Mesenchymal stem cell (in vitro differentiated cells and primary cell): ENCODE measurements at regions not wholly inside any gene's neighbourhood (a gene's known extent, or its start where the extent isn't known, plus 50 kb on each side); places are given as distances from the start of the nearest gene placed in this dataset.

ENCODE experiments used
- DNase-seq: peaks from one replicate; pipeline ENCODE4 v3.0.0-alpha.2; 2013
- H2AFZ ChIP-seq: one replicate; pipeline ENCODE4 v1.6.1; 2013; ENCODE audit warnings: low read depth, mild to moderate bottlenecking, control low read depth, inconsistent platforms, low read length, moderate library complexity
- H2AK5ac ChIP-seq: 2 replicates; pipeline ENCODE4 v1.6.1; 2013; ENCODE audit warnings: low read length, moderate library complexity, mild to moderate bottlenecking, inconsistent platforms; ENCODE audit not compliant: severe bottlenecking
- H2BK120ac ChIP-seq: one replicate; pipeline ENCODE4 v1.6.1; 2013; ENCODE audit warnings: low read depth, mild to moderate bottlenecking, inconsistent platforms, low read length, moderate library complexity
- H2BK12ac ChIP-seq, 2 experiments: one replicate each; pipeline ENCODE4 v1.6.1; 2013; ENCODE audit warnings: inconsistent platforms in 2 of 2, low read length in 2 of 2, mild to moderate bottlenecking in 2 of 2, moderate library complexity in 2 of 2, control low read depth in 1 of 2
- H2BK15ac ChIP-seq: one replicate; pipeline ENCODE4 v1.6.1; 2013; ENCODE audit warnings: mild to moderate bottlenecking, low read depth, inconsistent platforms; ENCODE audit not compliant: poor library complexity, severe bottlenecking
- H2BK5ac ChIP-seq: 2 replicates; pipeline ENCODE4 v1.6.1; 2013; ENCODE audit warnings: low read depth, mild to moderate bottlenecking, low read length, control low read depth, inconsistent platforms; ENCODE audit not compliant: poor library complexity, severe bottlenecking
- H3K14ac ChIP-seq, 2 experiments: one replicate each; pipeline ENCODE4 v1.6.1; 2013; ENCODE audit warnings: inconsistent platforms in 2 of 2, low read length in 2 of 2, control low read depth in 1 of 2, mild to moderate bottlenecking in 1 of 2, moderate library complexity in 1 of 2
- H3K18ac ChIP-seq, 2 experiments: one replicate each; pipeline ENCODE4 v1.6.1; 2013; ENCODE audit warnings: inconsistent platforms in 2 of 2, low read length in 2 of 2, control low read depth in 1 of 2, low read depth in 1 of 2, mild to moderate bottlenecking in 1 of 2
- H3K23ac ChIP-seq, 2 experiments: one replicate each; pipeline ENCODE4 v1.6.1; 2013; ENCODE audit warnings: inconsistent platforms in 2 of 2, low read length in 2 of 2, mild to moderate bottlenecking in 2 of 2, moderate library complexity in 2 of 2, control low read depth in 1 of 2
- H3K27ac ChIP-seq: 2 replicates; pipeline ENCODE4 v1.5.1; 2013; ENCODE audit warnings: mild to moderate bottlenecking, moderate library complexity, low read length, control low read depth, inconsistent platforms; ENCODE audit not compliant: poor library complexity, severe bottlenecking
- H3K27me3 ChIP-seq, 2 experiments: 2 replicates each; pipeline versions ENCODE4 v1.6.1 to v1.7.0; 2013; ENCODE audit warnings: low read length in 2 of 2, mild to moderate bottlenecking in 2 of 2, moderate library complexity in 2 of 2, control low read depth in 1 of 2, inconsistent platforms in 1 of 2; ENCODE audit not compliant: control insufficient read depth in 1 of 2, insufficient read depth in 1 of 2
- H3K36me3 ChIP-seq, 2 experiments: 2 replicates each; pipeline versions ENCODE4 v1.6.1 to v1.7.0; 2013; ENCODE audit warnings: low read length in 2 of 2, control low read depth in 1 of 2, inconsistent platforms in 1 of 2, low read depth in 1 of 2, mild to moderate bottlenecking in 1 of 2; ENCODE audit not compliant: insufficient read depth in 2 of 2, control insufficient read depth in 1 of 2
- H3K4ac ChIP-seq, 2 experiments: one replicate each; pipeline ENCODE4 v1.6.1; 2013; ENCODE audit warnings: inconsistent platforms in 2 of 2, low read length in 2 of 2, mild to moderate bottlenecking in 2 of 2, moderate library complexity in 2 of 2, control low read depth in 1 of 2, low read depth in 1 of 2
- H3K4me1 ChIP-seq: 2 replicates; pipeline ENCODE4 v1.6.1; 2013; ENCODE audit warnings: low read depth, low read length, control low read depth; ENCODE audit not compliant: control insufficient read depth, insufficient read depth
- H3K4me2 ChIP-seq: 2 replicates; pipeline ENCODE4 v1.6.1; 2013; ENCODE audit warnings: low read length, mild to moderate bottlenecking, inconsistent platforms; ENCODE audit not compliant: poor library complexity, severe bottlenecking
- H3K4me3 ChIP-seq, 2 experiments: 2 replicates each; pipeline versions ENCODE4 v1.5.1 to v1.7.0; 2013; ENCODE audit warnings: low read length in 2 of 2, mild to moderate bottlenecking in 2 of 2, control low read depth in 1 of 2, low read depth in 1 of 2; ENCODE audit not compliant: insufficient read depth in 1 of 2
- H3K79me1 ChIP-seq: replicated peaks from 2 replicates; pipeline ENCODE4 v1.6.1; 2013; ENCODE audit warnings: mild to moderate bottlenecking, control low read depth, low read length, inconsistent platforms; ENCODE audit not compliant: poor library complexity, severe bottlenecking
- H3K9ac ChIP-seq: 2 replicates; pipeline ENCODE4 v1.7.0; 2013; ENCODE audit warnings: mild to moderate bottlenecking, low read length, moderate library complexity
- H3K9me3 ChIP-seq: 2 replicates; pipeline ENCODE4 v1.7.0; 2013; ENCODE audit warnings: mild to moderate bottlenecking, low read length; ENCODE audit not compliant: control insufficient read depth
- H4K8ac ChIP-seq: one replicate; pipeline ENCODE4 v1.6.1; 2013; ENCODE audit warnings: inconsistent platforms, mild to moderate bottlenecking, low read length, moderate library complexity
- H4K91ac ChIP-seq: one replicate; pipeline ENCODE4 v1.6.1; 2013; ENCODE audit warnings: mild to moderate bottlenecking, low read length, inconsistent platforms
- WGBS: methylation state at CpG from one replicate; pipeline ENCODE4 v1.1.7; 2013; ENCODE audit warnings: mixed read lengths; 5-methylcytosine and 5-hydroxymethylcytosine counted together

GRCh38 chr10:78966844-78967488 is 101.8 kb upstream of the ZMIZ1 start:
- no peak overlapping the region for H3K4me3 ChIP-seq
- H2AK5ac ChIP-seq = peak overlapping the region; percentile 18
- no peak overlapping the region for H2BK120ac ChIP-seq
- peak overlapping the region in 1 of 2 experiments; percentile 80 for H2BK12ac ChIP-seq
- no peak overlapping the region for H4K8ac ChIP-seq
- H3K79me1 ChIP-seq = no peaks in the 10 kb centered on the region
- no peak overlapping the region for H2AFZ ChIP-seq
- peaks cover 51% of the 10 kb centered on the region for H3K4me1 ChIP-seq
- H3K14ac ChIP-seq = peak overlapping the region in 1 of 2 experiments; percentile 8
- H3K4me2 ChIP-seq = no peak overlapping the region
- H3K27ac ChIP-seq = no peak overlapping the region
- no peak overlapping the region for H2BK5ac ChIP-seq
- H3K36me3 ChIP-seq = no peaks in the 10 kb centered on the region
- H3K18ac ChIP-seq = peak overlapping the region in 1 of 2 experiments; percentile 64
- no peak overlapping the region for H3K9ac ChIP-seq
- H3K9me3 ChIP-seq = no peaks in the 10 kb centered on the region
- WGBS = 94% methylated on average over 8 of the region's 8 CpGs
- H4K91ac ChIP-seq = peak overlapping the region; percentile 0
- no peak overlapping the region for H2BK15ac ChIP-seq
- DNase-seq = no peak
- H3K4ac ChIP-seq = peak overlapping the region in 1 of 2 experiments; percentile 64
- no peak overlapping the region for H3K23ac ChIP-seq
- H3K27me3 ChIP-seq = peaks cover 0 to 4% of the 10 kb centered on the region in 2 experiments

- H3K27me3 ChIP-seq = peaks cover 0 to 4% of the 10 kb centered on the region in 2 experiments
- H3K4me2 ChIP-seq = no peak overlapping the region
- H4K8ac ChIP-seq = no peak overlapping the region
These were observed 100.3 kb upstream of the ZMIZ1 start for GRCh38 chr10:78968300-78968942.

GRCh38 chr10:78968943-78969342 is 99.8 kb upstream of the ZMIZ1 start:
- peak overlapping the region; percentile 44 to 50 for H2BK12ac ChIP-seq
- no peak overlapping the region for H3K4me2 ChIP-seq
- no peaks in the 10 kb centered on the region for H3K79me1 ChIP-seq
- H3K27ac ChIP-seq = no peak overlapping the region
- peak overlapping the region; percentile 41 for H2AK5ac ChIP-seq
- H3K4me1 ChIP-seq = peaks cover 50% of the 10 kb centered on the region
- peaks cover 0 to 4% of the 10 kb centered on the region in 2 experiments for H3K27me3 ChIP-seq
- no peak overlapping the region for H2AFZ ChIP-seq
- H3K4ac ChIP-seq = no peak overlapping the region
- H3K36me3 ChIP-seq = no peaks in the 10 kb centered on the region
- peak overlapping the region; percentile 83 for H2BK15ac ChIP-seq
- DNase-seq = no peak
- H4K91ac ChIP-seq = peak overlapping the region; percentile 48
- H3K23ac ChIP-seq = no peak overlapping the region
- no peaks in the 10 kb centered on the region for H3K9me3 ChIP-seq
- H4K8ac ChIP-seq = peak overlapping the region; percentile 9
- peak overlapping the region; percentile 30 to 47 for H3K18ac ChIP-seq
- H3K4me3 ChIP-seq = no peak overlapping the region
- H3K14ac ChIP-seq = no peak overlapping the region
- 91% methylated on average over 3 of the region's 3 CpGs for WGBS
- H3K9ac ChIP-seq = no peak overlapping the region
- H2BK5ac ChIP-seq = no peak overlapping the region
- H2BK120ac ChIP-seq = no peak overlapping the region

More at GRCh38 chr10:78968300-78968942, 100.3 kb upstream of the ZMIZ1 start:
- Histone ChIP-seq H3K4me1 (peaks cover 54% of the 10 kb centered on the region), H2AK5ac (peak overlapping the region; percentile 57), H2AFZ (no peak overlapping the region), H3K4me3 (no peak overlapping the region), H3K18ac (peak overlapping the region in 1 of 2 experiments; percentile 76), H2BK15ac (no peak overlapping the region), H2BK12ac (peak overlapping the region in 1 of 2 experiments; percentile 91), H2BK5ac (no peak overlapping the region), H3K79me1 (no peaks in the 10 kb centered on the region), H3K9ac (no peak overlapping the region), H3K4ac (no peak overlapping the region), H2BK120ac (no peak overlapping the region), H3K14ac (peak overlapping the region in 1 of 2 experiments; percentile 46), H3K36me3 (no peaks in the 10 kb centered on the region), H3K27ac (no peak overlapping the region), H3K9me3 (no peaks in the 10 kb centered on the region), H3K23ac (no peak overlapping the region), H4K91ac (peak overlapping the region; percentile 3)
- WGBS = 95% methylated on average over 7 of the region's 9 CpGs
- DNase-seq = no peak

GRCh38 chr10:78969719-78970118 is 99.0 kb upstream of the ZMIZ1 start:
- peaks cover 47% of the 10 kb centered on the region for H3K4me1 ChIP-seq
- H4K91ac ChIP-seq = peak overlapping the region; percentile 93
- no peak overlapping the region for H3K23ac ChIP-seq
- no peak overlapping the region for H3K4me2 ChIP-seq
- H2BK120ac ChIP-seq = no peak overlapping the region
- no peak overlapping the region for H3K4me3 ChIP-seq
- H3K4ac ChIP-seq = peak overlapping the region; percentile 20 to 71
- no peak overlapping the region for H3K9ac ChIP-seq
- peak overlapping the region; percentile 15 for H2BK15ac ChIP-seq
- H3K9me3 ChIP-seq = no peaks in the 10 kb centered on the region
- 78% methylated on average over 10 of the region's 10 CpGs for WGBS
- H3K14ac ChIP-seq = peak overlapping the region in 1 of 2 experiments; percentile 57
- no peak overlapping the region for H2BK5ac ChIP-seq
- peak overlapping the region; percentile 44 to 92 for H2BK12ac ChIP-seq
- no peaks in the 10 kb centered on the region for H3K79me1 ChIP-seq
- H2AFZ ChIP-seq = no peak overlapping the region
- DNase-seq = no peak
- peak overlapping the region; percentile 34 to 84 for H3K18ac ChIP-seq
- peak overlapping the region; percentile 35 for H4K8ac ChIP-seq
- no peaks in the 10 kb centered on the region for H3K36me3 ChIP-seq
- no peak overlapping the region for H3K27ac ChIP-seq
- peak overlapping the region; percentile 49 for H2AK5ac ChIP-seq
- peaks cover 0 to 4% of the 10 kb centered on the region in 2 experiments for H3K27me3 ChIP-seq
